NOMO-1 treated with DMSO at 0.1 percent for 48 hours (cell line): ENCODE measurements at regions not wholly inside any gene's neighbourhood (a gene's known extent, or its start where the extent isn't known, plus 50 kb on each side); places are given as distances from the start of the nearest gene placed in this dataset.
A peak's percentile ranks its signal among the peaks of the same experiment; 100 is the strongest.

Experiments used
- DNase-seq: peaks from one replicate; lab custom pipeline; 2025; ENCODE audit not compliant: unreplicated experiment; lab: John Stamatoyannopoulos, UW

DNA sequence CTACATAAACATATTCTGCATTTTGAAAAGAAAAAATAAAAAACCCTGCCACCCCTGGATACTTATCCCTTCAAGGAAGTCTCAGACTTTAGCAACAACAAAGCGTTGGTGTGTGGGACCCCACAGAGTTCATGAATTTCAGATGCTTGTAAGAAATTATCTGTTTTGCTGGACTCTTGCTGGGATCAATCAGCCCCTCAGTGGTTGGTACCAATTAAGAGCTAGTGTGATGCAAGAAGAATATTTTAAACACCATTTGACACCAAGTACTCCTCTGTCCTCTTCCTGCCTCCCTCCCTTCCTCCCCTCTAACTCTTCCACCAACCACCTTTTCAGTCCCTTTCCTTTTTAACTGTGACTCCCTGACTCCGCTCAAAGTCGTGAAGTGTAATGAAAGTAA is 51.5 kb downstream of the SST start:
- no peak for DNase-seq

DNA sequence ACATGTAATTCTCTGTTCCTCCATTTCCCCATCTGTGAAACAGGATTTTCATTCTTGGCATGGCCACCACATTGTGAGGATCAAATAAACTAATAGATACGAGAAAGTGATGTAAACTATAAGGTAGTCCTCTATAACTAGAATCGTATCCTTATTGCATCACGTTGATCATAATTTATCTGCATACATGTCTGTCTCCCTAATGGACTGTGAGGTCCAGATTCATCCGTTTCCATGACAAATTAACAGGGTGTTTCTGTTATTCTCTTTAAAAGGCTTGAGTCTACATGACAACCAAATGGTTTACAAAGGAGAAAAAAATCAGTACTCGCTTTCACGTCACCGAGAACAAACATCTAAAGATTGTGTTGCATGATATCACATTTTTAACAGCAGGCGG is 53.0 kb downstream of the SST start:
- DNase-seq: no peak

DNA sequence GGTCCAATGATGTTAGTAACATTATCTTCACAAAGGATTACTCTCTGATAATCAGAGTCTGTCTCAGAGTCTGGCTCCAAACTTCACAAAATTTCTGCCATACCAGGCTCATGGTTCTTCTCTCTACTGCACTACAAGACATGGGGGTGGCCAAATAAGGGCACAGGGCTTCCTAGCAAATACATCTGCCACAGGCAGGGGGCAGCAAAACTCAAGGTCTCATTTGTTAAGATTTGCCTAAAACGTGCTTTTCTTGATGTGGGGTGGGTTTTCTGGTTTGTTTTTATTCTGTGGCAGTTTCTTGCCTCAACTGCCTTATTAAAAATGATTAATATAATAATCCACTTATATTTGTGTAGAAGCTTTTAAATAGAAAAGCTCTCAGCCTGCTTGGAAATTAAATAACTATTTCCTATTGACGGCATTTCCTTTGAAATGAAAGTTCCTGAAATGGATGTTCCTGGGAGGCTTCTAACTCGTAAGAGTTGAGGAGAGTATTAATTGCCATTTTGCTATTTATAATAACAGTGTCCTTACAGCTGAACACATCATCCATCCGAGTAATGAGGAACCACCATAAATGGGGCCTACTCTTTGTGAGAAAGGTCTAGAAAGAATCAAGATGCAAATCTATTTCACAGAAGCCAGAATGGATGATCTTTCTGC is 53.8 kb downstream of the SST start:
- DNase-seq: peak; percentile 71

DNA sequence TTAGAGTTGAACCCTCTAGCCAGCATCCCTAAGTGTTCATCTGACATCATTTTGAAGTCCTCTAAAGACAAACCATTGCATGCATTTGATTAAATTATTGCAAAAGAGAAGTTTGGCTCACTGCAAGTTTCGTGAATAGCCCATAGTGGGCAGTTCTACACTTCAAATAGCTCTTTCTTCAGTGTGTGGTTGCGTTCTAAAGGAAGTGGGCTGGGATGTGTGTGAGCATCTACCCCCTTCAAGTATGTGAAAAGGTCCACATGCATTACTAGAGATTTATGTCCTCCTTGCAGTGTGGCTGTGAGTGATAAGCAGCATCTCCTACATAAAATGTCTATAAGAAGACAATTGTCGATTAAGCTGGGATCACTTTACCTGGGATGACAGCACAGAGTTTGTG is 54.6 kb downstream of the SST start:
- no peak for DNase-seq

DNA sequence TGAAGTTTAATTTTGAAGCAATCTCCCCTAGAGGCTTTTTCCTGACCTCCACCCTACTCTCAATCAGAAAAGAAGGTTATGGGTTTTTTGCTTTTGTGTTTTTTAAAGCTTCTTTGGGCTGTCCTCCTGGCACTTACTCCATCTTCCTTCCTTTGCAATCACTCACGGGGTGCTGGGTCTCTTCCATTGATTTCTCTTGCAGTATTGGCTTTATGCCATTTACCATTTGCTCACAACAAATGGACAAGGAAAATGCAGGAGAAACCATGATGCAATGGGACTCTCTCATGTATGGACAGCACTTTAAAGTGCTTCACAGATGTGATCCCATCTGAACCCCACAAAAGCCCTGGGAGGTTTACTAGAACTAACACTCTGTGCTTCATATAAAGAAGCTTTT is 57.5 kb downstream of the SST start:
- DNase-seq: no peak

DNA sequence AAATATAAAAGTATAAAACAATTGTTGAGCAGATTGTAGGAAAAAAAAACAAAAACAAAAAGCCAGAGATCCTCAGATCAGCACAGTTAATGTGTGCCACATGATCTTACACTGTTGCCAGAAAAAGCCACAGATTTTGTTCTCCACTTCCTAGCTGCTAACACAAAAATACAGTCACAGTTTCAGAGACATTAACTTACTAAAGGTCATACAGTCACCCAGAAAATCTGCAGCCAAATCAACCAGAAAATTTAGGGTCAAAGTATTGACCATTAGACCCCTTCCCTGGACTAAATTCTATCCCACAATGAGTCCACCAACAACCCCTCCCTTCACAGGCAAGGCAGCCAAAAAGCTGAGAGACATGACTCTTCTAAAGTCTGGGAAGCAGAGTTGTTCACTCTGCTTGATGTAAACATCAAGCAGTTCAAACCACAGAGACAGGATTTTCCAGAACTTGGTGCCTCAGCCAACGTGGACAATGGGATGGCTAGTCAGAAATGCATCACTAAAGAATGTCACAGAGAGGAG is 59.1 kb downstream of the SST start:
- no peak for DNase-seq

DNA sequence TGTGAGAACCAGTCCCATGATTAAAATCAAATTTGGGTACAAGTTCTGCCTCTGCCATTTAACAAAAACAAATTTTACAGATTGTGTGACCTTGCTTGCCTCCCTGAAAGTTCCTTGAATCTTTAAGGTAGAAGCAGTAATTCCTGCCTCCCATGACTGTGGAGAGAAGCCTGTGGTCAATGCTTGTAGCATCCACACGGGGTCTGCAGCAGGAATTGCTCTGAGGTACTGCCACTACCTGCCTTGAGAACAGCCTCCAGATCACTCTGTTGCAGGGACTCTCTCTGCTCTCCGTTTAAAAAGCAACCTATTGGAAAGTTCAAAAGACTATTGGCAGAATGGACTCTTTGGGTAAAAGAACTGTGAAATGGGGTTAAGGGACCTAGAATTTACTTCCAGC is 75.9 kb downstream of the SST start:
- DNase-seq: no peak

DNA sequence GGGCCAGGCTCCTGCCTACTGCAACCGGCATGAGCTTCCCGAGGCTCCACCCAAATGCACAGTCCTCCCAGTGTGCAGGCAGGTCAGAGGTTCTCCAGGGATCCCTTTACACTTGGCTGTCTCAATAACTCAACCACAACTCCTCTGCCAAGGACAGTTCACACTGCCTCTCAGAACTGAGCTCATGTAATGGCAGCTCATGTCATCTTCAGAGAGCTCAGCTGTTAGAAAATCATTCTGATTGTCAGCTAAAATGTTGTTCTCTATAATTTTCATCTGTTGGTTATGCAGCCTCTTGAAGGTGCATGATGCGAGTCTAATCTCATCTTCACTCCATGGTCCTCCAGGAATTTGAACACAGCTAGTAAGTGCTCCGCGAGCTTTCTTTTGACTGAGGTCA is 76.7 kb downstream of the SST start:
- DNase-seq: no peak

DNA sequence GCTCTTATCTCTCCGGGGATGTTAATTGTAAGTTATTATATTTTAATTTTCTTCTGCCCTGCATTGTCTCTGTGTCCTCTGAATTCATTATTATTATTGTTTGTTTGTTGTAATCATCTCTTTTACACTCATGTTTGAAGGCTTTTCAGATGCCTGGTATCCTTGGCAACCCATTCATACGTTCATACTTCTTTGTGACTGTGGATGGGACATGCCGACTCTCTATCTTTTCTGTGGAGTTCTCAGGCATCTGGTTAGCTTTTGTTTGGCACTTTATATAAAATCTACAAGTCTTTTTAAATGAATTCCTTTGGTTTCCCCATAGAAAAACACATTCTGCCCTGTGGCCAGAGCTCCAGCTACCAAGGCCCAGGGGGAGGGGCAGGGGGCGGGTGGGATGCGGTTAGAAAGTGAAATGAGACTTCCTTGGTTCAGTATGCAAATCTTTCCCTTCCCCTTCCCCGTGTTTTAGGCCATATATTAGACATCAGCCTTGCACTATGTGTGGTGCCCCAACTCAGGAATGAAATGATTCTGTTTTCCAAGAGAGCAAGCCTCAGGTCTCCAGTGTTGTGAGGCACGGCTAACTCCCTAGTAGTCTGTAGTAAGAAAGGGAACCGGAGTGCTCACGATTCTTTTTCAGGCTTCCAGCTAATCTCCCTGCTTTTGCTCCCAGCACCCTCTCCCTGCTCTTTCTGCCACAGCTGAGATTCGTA is 79.2 kb downstream of the SST start:
- no peak for DNase-seq

DNA sequence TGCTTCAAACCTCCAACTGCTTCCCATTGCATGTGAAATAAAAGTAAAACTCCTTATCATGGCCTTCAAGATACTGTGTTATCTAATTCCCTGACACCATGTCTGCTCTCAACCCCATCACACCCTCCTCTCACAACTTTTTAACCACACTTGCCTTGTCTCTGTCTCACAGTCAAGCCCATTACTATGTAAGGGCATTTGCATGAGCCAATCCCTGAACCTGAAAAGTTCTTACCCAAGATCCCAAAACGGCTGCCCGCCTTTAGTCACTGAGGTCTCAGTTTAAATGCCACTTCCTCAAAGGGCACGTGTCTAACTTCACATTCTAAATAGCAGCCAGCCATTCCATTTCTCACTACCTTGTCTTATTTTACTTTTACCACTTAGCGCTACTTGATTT is 83.1 kb downstream of the SST start:
- DNase-seq: peak; percentile 7

DNA sequence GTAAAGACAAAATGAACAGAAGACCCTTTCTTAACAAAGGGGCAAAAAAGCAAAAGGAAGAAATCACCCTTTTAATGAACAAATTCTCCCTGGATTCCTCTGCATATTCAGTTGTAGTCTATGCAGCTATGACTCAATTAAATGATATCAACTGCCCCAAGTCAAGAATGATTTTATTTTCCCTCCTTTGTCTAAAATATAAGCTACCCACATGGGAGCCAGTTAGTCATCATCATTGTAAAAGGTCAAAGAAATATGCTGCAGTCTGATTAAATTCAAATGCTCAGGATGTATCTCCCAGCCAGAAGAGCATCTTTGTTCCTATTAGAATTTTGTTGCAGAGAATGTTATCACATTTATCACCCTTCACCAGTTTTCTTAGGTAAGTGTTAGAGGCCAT is 84.0 kb downstream of the SST start:
- no peak for DNase-seq

DNA sequence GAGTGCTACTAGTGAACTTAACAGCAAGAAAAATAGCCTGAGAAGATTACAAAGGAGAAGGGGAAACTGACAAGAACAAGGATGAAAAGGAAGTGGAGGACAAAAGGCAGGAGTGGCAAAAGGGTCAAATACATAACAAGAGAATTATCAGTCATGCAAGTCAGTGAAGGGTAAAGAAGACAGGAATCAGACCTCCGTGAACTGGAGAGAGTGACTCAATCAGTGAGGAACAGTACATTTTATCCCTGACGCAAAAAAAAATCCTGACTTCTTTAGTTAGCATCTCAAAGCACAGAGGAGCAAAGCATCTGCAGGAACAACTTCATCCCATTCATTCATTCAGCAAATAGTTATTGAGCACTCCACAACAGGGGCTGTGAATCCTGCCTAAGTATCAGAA is 97.8 kb downstream of the SST start:
- no peak for DNase-seq

DNA sequence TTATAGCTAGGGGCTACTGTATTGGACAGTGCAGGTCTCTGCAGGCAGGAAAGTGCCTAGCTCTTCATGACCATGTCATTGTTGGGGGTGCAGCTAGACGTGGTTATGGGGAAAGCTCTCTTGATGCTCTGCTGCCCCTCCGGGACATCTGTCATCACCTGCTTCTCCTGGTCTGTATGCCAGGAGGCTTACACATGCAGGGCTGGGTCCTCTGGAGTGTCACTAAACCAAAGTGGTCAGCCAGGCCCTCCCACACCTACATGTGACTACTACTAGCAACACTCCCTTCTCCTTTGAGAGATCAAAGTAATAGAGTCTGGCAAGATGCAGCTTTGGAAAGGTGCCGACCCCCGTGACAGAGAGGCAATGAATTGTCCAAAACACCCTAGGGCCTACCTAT is 98.5 kb downstream of the SST start:
- DNase-seq: no peak

DNA sequence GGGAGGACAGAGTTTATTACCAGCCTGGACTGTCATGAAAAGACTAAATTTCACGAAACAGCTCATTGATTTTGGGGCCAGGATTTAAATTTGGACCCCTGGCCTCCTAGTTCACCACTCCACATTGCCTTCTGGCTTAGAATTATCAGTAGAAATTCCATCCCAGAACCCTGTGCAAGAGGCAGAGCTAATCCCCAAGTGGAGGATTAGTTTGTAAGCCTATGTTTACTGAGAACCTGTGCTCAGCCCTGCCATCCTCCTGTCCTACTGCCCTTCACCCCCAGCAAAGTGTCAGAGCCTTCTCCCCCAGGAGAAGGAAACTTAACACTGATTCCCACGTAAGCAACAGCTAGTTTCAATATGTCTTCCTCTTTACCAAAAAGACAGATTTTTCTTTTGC is 99.4 kb downstream of the SST start:
- DNase-seq: no peak

DNA sequence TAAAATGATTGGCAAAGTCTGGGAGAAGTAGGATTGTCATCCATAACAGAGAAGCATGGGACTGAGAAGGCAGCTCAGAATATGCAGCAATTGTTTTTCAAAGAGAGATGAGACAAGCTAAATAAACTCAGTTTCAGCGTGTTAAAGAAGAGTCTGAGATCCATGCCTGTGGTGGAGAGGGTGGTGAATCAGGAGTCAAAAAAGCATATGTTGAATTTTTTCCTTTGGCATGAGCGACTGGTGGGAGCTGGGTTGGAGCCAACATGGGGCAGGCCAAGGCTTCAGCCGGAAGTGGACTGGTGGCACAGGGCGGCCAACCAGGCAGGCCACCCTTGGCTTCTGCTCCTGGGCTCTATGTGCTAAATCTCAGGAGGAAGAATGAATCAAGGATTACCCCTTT is 102.0 kb downstream of the SST start:
- DNase-seq: no peak

DNA sequence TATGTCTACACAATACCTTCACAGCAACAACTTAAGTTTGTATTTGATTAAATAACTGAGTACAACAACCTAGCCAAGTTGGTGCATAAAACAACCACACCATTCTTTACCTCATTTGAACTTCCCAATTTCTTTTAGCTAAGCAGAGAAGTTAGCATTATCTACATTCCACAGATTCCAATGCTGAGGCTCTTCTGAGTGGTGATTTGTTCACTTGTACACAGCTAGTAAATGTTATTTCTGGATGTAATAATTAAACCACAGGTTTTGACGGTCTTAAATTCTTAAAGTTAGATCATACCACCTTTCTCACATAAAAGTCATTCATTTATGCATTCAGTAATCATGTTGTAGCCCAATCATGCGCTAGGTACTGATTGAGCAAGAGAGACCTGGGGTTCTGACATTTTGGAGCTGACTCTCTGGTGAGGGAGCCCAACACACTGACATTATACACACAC is 102.5 kb downstream of the SST start:
- no peak for DNase-seq

DNA sequence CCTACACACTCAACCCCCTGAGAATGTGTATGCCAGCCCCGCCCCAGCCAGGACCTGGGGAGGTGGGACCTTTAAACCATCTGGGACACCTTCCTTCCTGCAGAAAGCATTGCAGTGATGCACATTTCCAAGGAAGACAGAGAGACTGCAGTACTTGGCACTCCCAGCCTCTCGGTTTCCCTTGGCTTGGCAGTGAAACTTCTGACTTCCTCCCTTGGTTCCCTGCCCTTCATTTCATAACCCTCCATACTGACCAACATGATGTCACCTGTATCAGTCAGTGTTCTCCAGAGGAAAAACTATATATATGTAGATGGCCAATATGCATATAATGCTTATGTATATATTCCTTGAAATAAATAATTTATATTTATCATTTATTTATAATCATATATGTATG is 103.2 kb downstream of the SST start:
- DNase-seq: no peak

DNA sequence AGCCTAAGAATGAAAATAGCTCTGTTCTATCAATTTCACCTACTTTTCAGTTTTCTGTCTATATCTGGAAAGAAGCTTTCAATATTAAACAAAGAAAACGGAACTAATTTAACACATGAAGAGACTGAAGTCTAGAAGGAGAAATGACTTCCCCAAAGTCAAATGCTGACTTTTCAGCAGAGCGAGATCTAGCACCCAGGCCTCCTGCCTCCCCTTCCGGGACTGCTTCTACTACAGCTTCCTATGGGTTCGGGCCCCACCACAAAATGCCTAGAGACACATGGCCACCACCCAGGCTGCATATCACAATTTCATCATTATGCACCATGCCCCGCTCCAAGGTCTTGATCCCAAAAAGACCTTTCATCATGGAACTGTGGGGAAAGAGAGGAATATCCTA is 104.5 kb downstream of the SST start:
- peak; percentile 50 for DNase-seq

DNA sequence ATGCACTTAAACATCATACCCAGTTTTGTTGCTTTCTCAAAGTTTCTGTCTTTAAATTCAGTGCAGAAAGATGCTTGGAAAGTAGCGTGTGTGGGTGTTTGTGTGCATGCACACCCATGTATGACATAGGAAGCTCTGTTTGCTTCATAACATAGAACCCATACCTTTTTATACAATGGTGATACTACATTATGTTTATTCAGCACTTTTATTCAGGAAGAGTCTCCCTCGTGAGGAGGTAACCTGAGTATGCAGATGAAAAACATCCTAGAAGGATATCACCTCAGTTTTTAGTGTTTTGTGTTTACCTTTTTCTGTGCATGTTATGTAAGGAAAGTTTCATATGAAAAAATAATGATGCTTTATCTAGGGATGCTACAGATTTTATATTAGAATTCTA is 111.2 kb downstream of the SST start:
- DNase-seq: no peak

DNA sequence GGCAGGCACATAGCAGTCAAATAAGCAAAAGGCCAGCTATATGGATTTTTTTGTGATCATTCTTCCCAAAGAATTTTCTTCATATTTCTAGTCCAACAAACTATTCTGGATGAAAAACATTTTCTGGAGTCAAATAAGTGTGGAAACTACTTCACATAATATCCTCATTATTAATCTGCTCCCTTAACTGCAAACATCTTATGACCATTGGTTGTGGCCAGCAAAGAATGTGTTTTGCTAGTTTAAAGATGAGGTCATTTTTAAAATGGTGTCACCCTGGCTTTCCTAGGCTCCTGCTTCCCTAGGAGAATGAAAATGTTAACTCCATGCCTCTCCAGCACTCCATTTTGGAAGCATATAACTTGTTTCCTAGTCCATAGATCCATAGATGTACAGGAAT is 118.8 kb downstream of the SST start:
- no peak for DNase-seq

DNA sequence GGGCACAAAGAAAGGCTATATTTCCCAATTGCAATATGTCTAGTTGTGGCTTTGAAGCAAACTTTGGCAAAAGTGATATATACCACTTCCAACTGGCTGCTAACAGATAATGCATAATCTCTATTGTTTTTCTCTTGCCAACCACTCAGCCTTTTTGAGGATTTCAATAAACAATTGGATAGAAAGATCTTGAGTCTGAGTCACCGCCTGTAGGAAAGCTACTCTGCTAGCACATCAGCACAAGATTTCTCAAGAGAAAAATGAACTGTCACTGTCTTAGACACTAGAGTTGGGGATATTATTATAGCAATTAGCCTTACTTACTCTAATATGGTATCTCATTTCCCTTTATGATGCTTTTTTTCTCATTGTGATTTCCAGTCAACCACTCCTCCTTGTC is 119.7 kb downstream of the SST start:
- DNase-seq: no peak

DNA sequence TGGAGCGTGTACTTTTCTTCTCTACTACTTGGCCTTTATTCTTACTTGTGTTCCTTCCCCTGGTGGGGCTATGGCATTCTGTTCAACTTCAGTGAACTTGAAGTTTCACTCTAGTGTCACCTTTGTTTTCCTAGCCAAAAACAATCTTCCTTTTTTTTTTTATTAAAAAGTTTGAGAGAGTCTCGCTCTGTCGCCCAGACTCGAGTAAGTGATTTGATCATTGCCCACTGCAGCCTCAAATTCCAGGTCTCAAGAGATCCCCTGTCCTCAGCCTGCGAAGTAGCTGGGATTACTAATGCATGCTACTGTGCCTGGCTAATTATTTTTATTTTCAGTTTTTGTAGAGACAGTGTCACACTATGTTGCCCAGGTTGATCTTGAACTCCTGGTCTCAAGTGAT is 124.8 kb downstream of the SST start:
- DNase-seq: no peak

DNA sequence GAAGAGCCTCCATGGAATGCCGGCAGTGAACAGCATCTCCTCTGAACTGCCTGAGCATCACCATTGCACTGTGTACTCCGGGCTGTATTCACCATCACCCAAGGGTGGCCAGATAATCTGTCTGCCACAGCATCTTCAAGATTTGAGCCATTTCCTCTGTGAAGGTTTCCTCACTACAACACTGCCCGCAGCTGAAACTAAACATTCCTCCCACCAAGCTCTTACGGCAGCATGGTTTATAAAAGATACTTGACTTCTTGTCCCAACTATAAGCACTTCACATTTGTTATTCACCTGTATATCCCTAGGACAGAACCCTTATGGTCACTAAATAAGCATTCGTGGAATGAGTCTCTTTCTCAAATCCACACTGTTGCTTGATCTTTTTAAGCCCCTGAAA is 125.9 kb downstream of the SST start:
- DNase-seq: no peak
